ENCODE measurements at regions not wholly inside any gene's neighbourhood (a gene's known extent, or its start where the extent isn't known, plus 50 kb on each side); places are given as distances from the start of the nearest gene placed in this dataset.

- no peaks in the 10 kb centered on the region for H4K20me1 ChIP-seq (ENCODE audit: insufficient read depth, low read length)
- H3K36me3 ChIP-seq (ENCODE audit: insufficient read depth, low read length) = no peaks in the 10 kb centered on the region
- no peak overlapping the region for H3K4me2 ChIP-seq (ENCODE audit: insufficient read depth, low read length)
- H3K9me3 ChIP-seq (ENCODE audit: insufficient read depth, low read length, severe bottlenecking) = no peaks in the 10 kb centered on the region
- peak; percentile 31; the same call in 1 of the 3 replicates for ATAC-seq (ENCODE audit: insufficient read depth, low read depth)
- H3K27ac ChIP-seq (ENCODE audit: low read length) = no peak overlapping the region
- DNase-seq = peak; percentile 17
- no peak overlapping the region; the same call in 1 of the 2 replicates for H2AFZ ChIP-seq (ENCODE audit: low read depth, low read length)
- no peak overlapping the region for H3K9ac ChIP-seq (ENCODE audit: low read depth, low read length)
- H3K4me3 ChIP-seq (ENCODE audit: low read depth in 1 of 2, low read length in 2 of 2) = no peak overlapping the region
- no peaks in the 10 kb centered on the region for H3K4me1 ChIP-seq (ENCODE audit: insufficient read depth, low read length)
- no peaks in the 10 kb centered on the region for H3K79me2 ChIP-seq (ENCODE audit: insufficient read depth, low read length)
- TF ChIP-seq EZH2 (IDR thresholded peaks at IDR 0.05; ENCODE audit: borderline replicate concordance, low read depth, low read length, severe bottlenecking) (no peak), CTCF (IDR thresholded peaks at IDR 0.05; ENCODE audit: borderline replicate concordance, extremely low read depth, low read length, poor library complexity, severe bottlenecking) (peak; percentile 76)
- no peaks in the 10 kb centered on the region for H3K27me3 ChIP-seq (ENCODE audit: insufficient read depth, low read length, poor library complexity)
These were observed 759.5 kb downstream of the TAF11L14 start for GRCh38 chr5:18393565-18394442.

- TF ChIP-seq CTCF (IDR thresholded peaks at IDR 0.05; ENCODE audit: borderline replicate concordance, extremely low read depth, low read length, poor library complexity, severe bottlenecking) (no peak), EZH2 (IDR thresholded peaks at IDR 0.05; ENCODE audit: borderline replicate concordance, low read depth, low read length, severe bottlenecking) (no peak)
- Histone ChIP-seq H3K4me3 (ENCODE audit: low read depth in 1 of 2, low read length in 2 of 2) (no peak overlapping the region), H3K4me2 (ENCODE audit: insufficient read depth, low read length) (no peak overlapping the region), H3K9me3 (ENCODE audit: insufficient read depth, low read length, severe bottlenecking) (no peaks in the 10 kb centered on the region), H3K9ac (ENCODE audit: low read depth, low read length) (no peak overlapping the region), H3K36me3 (ENCODE audit: insufficient read depth, low read length) (no peaks in the 10 kb centered on the region), H3K4me1 (ENCODE audit: insufficient read depth, low read length) (no peaks in the 10 kb centered on the region), H4K20me1 (ENCODE audit: insufficient read depth, low read length) (no peaks in the 10 kb centered on the region), H2AFZ (ENCODE audit: low read depth, low read length) (no peak overlapping the region), H3K79me2 (ENCODE audit: insufficient read depth, low read length) (no peaks in the 10 kb centered on the region), H3K27me3 (ENCODE audit: insufficient read depth, low read length, poor library complexity) (no peaks in the 10 kb centered on the region), H3K27ac (ENCODE audit: low read length) (no peak overlapping the region)
- ATAC-seq (ENCODE audit: insufficient read depth, low read depth) = no peak
- DNase-seq = no peak
These were observed 760.2 kb downstream of the TAF11L14 start for GRCh38 chr5:18394443-18394804.

- H3K79me2 ChIP-seq (ENCODE audit: insufficient read depth, low read length) = no peaks in the 10 kb centered on the region
- H4K20me1 ChIP-seq (ENCODE audit: insufficient read depth, low read length) = no peaks in the 10 kb centered on the region
- no peak overlapping the region for H3K4me2 ChIP-seq (ENCODE audit: insufficient read depth, low read length)
- H2AFZ ChIP-seq (ENCODE audit: low read depth, low read length) = no peak overlapping the region
- no peak for TF ChIP-seq CTCF (IDR thresholded peaks at IDR 0.05; ENCODE audit: borderline replicate concordance, extremely low read depth, low read length, poor library complexity, severe bottlenecking)
- TF ChIP-seq EZH2 (IDR thresholded peaks at IDR 0.05; ENCODE audit: borderline replicate concordance, low read depth, low read length, severe bottlenecking) = no peak
- no peak for DNase-seq
- no peaks in the 10 kb centered on the region for H3K9me3 ChIP-seq (ENCODE audit: insufficient read depth, low read length, severe bottlenecking)
- no peak overlapping the region for H3K27ac ChIP-seq (ENCODE audit: low read length)
- no peak overlapping the region for H3K4me3 ChIP-seq (ENCODE audit: low read depth in 1 of 2, low read length in 2 of 2)
- ATAC-seq (ENCODE audit: insufficient read depth, low read depth) = no peak
- no peaks in the 10 kb centered on the region for H3K36me3 ChIP-seq (ENCODE audit: insufficient read depth, low read length)
- H3K27me3 ChIP-seq (ENCODE audit: insufficient read depth, low read length, poor library complexity) = no peaks in the 10 kb centered on the region
- H3K4me1 ChIP-seq (ENCODE audit: insufficient read depth, low read length) = no peaks in the 10 kb centered on the region
- no peak overlapping the region for H3K9ac ChIP-seq (ENCODE audit: low read depth, low read length)
These were observed 761.2 kb downstream of the TAF11L14 start for GRCh38 chr5:18395126-18396110.

Measured in DND-41 (cell line).